ENCODE measurements at regions not wholly inside any gene's neighbourhood (a gene's known extent, or its start where the extent isn't known, plus 50 kb on each side); places are given as distances from the start of the nearest gene placed in this dataset.
"Not testable (repeated sequence)": the region's sequence is repeated elsewhere in the genome, so short reads cannot be mapped to it uniquely, and the experiment has no call there.

- H3K27ac Mint-ChIP-seq (ENCODE audit: unreplicated experiment) = no peak overlapping the region
Observed at GRCh38 chr6:938271-938905, 245.4 kb upstream of the EXOC2 start.

DNA sequence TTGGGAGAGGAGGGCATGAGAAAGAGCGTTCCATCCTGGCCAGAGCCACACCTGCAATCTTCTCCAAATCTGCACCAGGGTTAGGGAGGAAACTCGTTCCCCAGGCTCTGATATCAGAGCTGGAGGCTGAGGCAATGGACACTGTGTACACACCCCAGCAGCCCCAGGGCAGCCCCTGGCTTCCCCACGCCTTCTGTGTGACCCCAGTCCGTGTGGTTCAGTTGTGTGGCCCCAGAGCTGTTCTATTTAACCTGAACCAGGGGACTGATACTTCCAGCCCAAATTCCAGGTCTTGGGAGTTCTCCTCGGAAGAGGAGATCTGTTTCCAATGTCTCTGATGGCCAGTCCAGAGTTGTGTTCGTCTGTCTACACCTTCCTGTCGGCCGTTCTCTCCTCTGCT, 242.6 kb upstream of the EXOC2 start:
- no peak for TF ChIP-seq CTCF (IDR thresholded peaks at IDR 0.05; ENCODE audit: unreplicated experiment)
- intact Hi-C loops (cut with micrococcal nuclease; ENCODE audit: unreplicated experiment) = no loop called here
- no peak for DNase-seq
- Mint-ChIP-seq H3K4me1 (ENCODE audit: low read depth, unreplicated experiment) (no peaks in the 10 kb centered on the region), H3K27me3 (ENCODE audit: unreplicated experiment) (peaks cover 31% of the 10 kb centered on the region), H3K27ac (ENCODE audit: unreplicated experiment) (no peak overlapping the region), H3K4me3 (ENCODE audit: low read depth, unreplicated experiment) (no peak overlapping the region), H3K9me3 (ENCODE audit: low read depth, unreplicated experiment) (no peaks in the 10 kb centered on the region), H3K36me3 (ENCODE audit: insufficient read depth, unreplicated experiment) (no peaks in the 10 kb centered on the region)
- CTCF ChIA-PET = interaction anchor here (0.7 kb wide), 1 partner anchor 303 kb away, joined by 3 read pairs; no protein-coding TSS in a partner anchor
- BruUV-seq (replicated peaks) = no TSS peak

More at GRCh38 chr6:938271-938905, 245.4 kb upstream of the EXOC2 start:
- Mint-ChIP-seq H3K4me1 (ENCODE audit: low read depth, unreplicated experiment) (no peaks in the 10 kb centered on the region), H3K36me3 (ENCODE audit: insufficient read depth, unreplicated experiment) (no peaks in the 10 kb centered on the region), H3K27me3 (ENCODE audit: unreplicated experiment) (peaks cover 31% of the 10 kb centered on the region), H3K4me3 (ENCODE audit: low read depth, unreplicated experiment) (no peak overlapping the region), H3K9me3 (ENCODE audit: low read depth, unreplicated experiment) (no peaks in the 10 kb centered on the region)
- TF ChIP-seq CTCF (IDR thresholded peaks at IDR 0.05; ENCODE audit: unreplicated experiment) = no peak
- no peak for DNase-seq
- intact Hi-C loops (cut with micrococcal nuclease; ENCODE audit: unreplicated experiment) = no loop called here
- BruUV-seq (replicated peaks) = no TSS peak
- CTCF ChIA-PET = no interaction called here

GRCh38 chr6:934686-935085, 241.7 kb upstream of the EXOC2 start:
- no peaks in the 10 kb centered on the region for H3K4me1 Mint-ChIP-seq (ENCODE audit: low read depth, unreplicated experiment)
- CTCF ChIA-PET = interaction anchor here (0.7 kb wide), 1 partner anchor 304 kb away, joined by 3 read pairs; no protein-coding TSS in a partner anchor
- H3K4me3 Mint-ChIP-seq (ENCODE audit: low read depth, unreplicated experiment) = no peak overlapping the region
- no TSS peak for BruUV-seq (replicated peaks)
- H3K27ac Mint-ChIP-seq (ENCODE audit: unreplicated experiment) = no peak overlapping the region
- TF ChIP-seq CTCF (IDR thresholded peaks at IDR 0.05; ENCODE audit: unreplicated experiment) = no peak
- H3K9me3 Mint-ChIP-seq (ENCODE audit: low read depth, unreplicated experiment) = no peaks in the 10 kb centered on the region
- H3K36me3 Mint-ChIP-seq (ENCODE audit: insufficient read depth, unreplicated experiment) = no peaks in the 10 kb centered on the region
- DNase-seq = no peak
- intact Hi-C loops (cut with micrococcal nuclease; ENCODE audit: unreplicated experiment) = no loop called here
- peaks cover 31% of the 10 kb centered on the region for H3K27me3 Mint-ChIP-seq (ENCODE audit: unreplicated experiment)

DNA sequence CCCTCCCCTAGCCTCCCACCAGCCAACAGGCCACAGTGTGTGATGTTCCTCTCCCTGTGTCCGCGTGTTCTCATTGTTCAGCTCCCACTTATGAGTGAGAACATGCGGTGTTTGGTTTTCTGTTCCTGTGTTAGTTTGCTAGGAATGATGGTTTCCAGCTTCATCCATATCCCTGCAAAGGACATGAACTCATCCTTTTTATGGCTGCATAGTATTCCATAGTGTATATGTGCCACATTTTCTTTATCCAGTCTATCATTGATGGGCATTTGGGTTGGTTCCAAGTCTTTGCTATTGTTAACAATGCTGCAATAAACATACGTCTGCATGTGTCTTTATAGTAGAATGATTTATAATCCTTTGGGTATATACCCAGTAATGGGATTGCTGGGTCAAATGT, 239.0 kb upstream of the EXOC2 start:
- DNase-seq; H3K36me3 Mint-ChIP-seq (ENCODE audit: insufficient read depth, unreplicated experiment); H3K4me1 Mint-ChIP-seq (ENCODE audit: low read depth, unreplicated experiment); BruUV-seq (replicated peaks); H3K27ac Mint-ChIP-seq (ENCODE audit: unreplicated experiment); H3K4me3 Mint-ChIP-seq (ENCODE audit: low read depth, unreplicated experiment); H3K9me3 Mint-ChIP-seq (ENCODE audit: low read depth, unreplicated experiment); CTCF ChIA-PET; intact Hi-C loops (cut with micrococcal nuclease; ENCODE audit: unreplicated experiment): not testable (repeated sequence)
- peaks cover 18% of the 10 kb centered on the region for H3K27me3 Mint-ChIP-seq (ENCODE audit: unreplicated experiment)

DNA sequence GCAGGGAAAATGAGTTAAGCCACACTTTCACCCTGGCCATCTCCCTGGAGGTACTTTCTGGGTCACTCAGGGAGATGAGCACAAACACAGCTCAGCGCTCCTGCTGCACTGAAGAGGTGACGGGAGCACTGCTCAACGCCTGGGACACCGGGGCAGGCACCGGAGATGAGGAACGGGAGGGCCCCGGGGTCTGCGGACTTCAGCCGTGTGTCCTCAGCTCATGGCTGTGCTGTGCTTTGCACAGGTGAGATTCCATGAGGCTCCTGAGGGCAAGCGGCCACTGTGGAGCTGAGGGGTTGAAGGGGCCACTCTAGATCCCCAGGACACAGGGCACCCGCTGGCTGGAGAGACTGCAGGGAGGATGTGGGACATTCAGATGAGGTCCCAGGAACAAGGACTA, 234.2 kb upstream of the EXOC2 start:
- Mint-ChIP-seq H3K4me1 (ENCODE audit: low read depth, unreplicated experiment) (no peaks in the 10 kb centered on the region), H3K27ac (ENCODE audit: unreplicated experiment) (no peak overlapping the region), H3K27me3 (ENCODE audit: unreplicated experiment) (no peaks in the 10 kb centered on the region), H3K36me3 (ENCODE audit: insufficient read depth, unreplicated experiment) (peaks cover 5% of the 10 kb centered on the region), H3K9me3 (ENCODE audit: low read depth, unreplicated experiment) (peaks cover 2% of the 10 kb centered on the region), H3K4me3 (ENCODE audit: low read depth, unreplicated experiment) (no peak overlapping the region)
- BruUV-seq (replicated peaks) = no TSS peak
- intact Hi-C loops (cut with micrococcal nuclease; ENCODE audit: unreplicated experiment) = no loop called here
- DNase-seq = no peak
- CTCF ChIA-PET = no interaction called here
- TF ChIP-seq CTCF (IDR thresholded peaks at IDR 0.05; ENCODE audit: unreplicated experiment) = no peak
